ACC112 (cell line): ENCODE measurements at regions not wholly inside any gene's neighbourhood (a gene's known extent, or its start where the extent isn't known, plus 50 kb on each side); places are given as distances from the start of the nearest gene placed in this dataset.

Experiments used
- H2AFZ ChIP-seq: fragments of 200-600 bp; sonication (generic); one replicate; pipeline ENCODE4 v1.6.0; 2017; ENCODE audit warnings: antibody characterized with exemption, low read length; ENCODE audit not compliant: unreplicated experiment
- H3K27ac ChIP-seq: fragments of 200-600 bp; sonication (generic); 2 replicates; pipeline ENCODE4 v1.5.1; 2014; ENCODE audit warnings: low read depth, mild to moderate bottlenecking, antibody characterized with exemption, low read length, moderate library complexity
- H3K27me3 ChIP-seq: fragments of 200-600 bp; sonication (generic); 2 replicates; pipeline ENCODE4 v1.6.1; 2014; ENCODE audit warnings: mild to moderate bottlenecking, antibody characterized with exemption, low read length, moderate library complexity, mixed read lengths; ENCODE audit not compliant: insufficient read depth
- H3K36me3 ChIP-seq: fragments of 200-600 bp; sonication (generic); 2 replicates; pipeline ENCODE4 v1.6.1; 2016; ENCODE audit warnings: mild to moderate bottlenecking, antibody characterized with exemption, low read length, moderate library complexity, mixed read lengths; ENCODE audit not compliant: insufficient read depth
- H3K4me1 ChIP-seq: fragments of 200-600 bp; sonication (generic); one replicate; pipeline ENCODE4 v1.6.1; 2016; ENCODE audit warnings: low read length, mixed read lengths; ENCODE audit not compliant: insufficient read depth, unreplicated experiment, control insufficient read depth
- H3K4me3 ChIP-seq: fragments of 200-600 bp; sonication (generic); 2 replicates; pipeline ENCODE4 v1.5.1; 2014; ENCODE audit warnings: mild to moderate bottlenecking, low read depth, low read length
- H3K79me2 ChIP-seq: fragments of 200-600 bp; sonication (generic); one replicate; pipeline ENCODE4 v1.6.0; 2016; ENCODE audit warnings: low read length; ENCODE audit not compliant: control insufficient read depth, unreplicated experiment, insufficient read depth

DNA sequence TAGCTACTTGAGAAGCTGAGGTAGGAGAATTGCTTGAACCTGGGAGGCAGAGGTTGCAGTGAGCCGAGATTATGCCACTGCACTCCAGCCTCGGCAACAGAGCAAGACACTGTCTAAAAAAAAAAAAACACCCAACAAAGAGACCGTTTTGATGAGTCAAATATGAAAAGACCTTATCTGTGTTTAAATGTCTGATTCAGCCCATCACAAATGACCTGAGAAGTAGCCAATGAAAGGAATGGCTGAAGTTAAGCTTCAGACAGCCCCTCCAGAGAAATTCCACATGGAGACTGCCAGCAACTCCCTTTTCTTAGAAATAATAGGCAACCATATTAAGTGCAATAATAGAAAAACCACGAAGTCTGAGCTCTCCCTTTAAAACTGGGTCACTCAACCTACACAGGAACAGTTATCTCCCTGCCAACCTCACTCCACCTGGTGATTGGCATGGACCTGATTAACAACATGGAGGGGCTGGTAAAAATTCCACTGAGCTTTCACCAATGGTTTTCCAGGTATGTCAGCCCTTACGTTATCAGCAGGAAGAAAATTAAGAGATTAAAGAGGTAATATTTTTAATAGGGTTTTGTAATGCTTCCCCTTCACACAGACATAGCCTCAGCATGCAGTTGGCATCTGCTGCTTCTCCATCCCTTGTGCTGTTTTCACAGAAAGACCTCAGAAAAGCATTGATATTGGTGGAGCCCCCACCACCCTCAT, 238.1 kb upstream of the STT3B start:
- Histone ChIP-seq H3K27me3 (no peaks in the 10 kb centered on the region; the same call in 1 of the 2 replicates), H3K36me3 (no peaks in the 10 kb centered on the region), H2AFZ (no peak overlapping the region), H3K4me1 (no peaks in the 10 kb centered on the region), H3K4me3 (no peak overlapping the region), H3K79me2 (no peaks in the 10 kb centered on the region), H3K27ac (no peak overlapping the region)

GRCh38 chr3:31295150-31295765, 237.5 kb upstream of the STT3B start:
- no peak overlapping the region for H3K4me3 ChIP-seq
- H3K27ac ChIP-seq: no peak overlapping the region

DNA sequence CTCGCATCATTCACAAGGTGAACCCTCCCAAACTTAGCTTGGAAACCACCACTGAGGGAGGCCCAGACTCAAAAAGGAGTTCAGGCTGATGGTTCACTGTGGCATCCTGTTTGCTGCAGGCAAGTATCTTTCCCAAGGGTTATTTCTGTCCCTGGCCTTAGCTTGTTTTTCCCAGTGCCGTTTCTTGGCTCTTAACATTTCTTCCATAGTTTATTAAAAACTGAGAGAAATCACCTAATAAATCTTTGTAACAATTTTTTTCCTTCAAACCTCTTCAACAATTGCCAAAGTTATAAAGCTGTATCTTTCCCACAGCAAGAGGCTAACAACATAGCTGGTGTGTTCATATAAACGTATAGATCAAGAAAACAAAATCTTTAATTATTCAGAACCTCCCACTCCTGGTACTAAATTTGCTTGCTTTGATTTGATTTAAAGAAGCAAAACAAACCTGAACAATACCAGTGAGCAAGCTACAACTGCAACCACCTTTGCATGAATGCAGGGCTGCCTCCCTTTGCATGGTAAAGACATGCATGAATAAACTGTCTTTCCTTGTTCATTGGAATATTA, 234.9 kb upstream of the STT3B start:
- H3K36me3 ChIP-seq: no peaks in the 10 kb centered on the region
- H3K27ac ChIP-seq: no peak overlapping the region
- no peaks in the 10 kb centered on the region for H3K79me2 ChIP-seq
- no peak overlapping the region for H3K4me3 ChIP-seq
- peaks cover 5% of the 10 kb centered on the region for H3K4me1 ChIP-seq
- H2AFZ ChIP-seq: no peak overlapping the region
- H3K27me3 ChIP-seq: no peaks in the 10 kb centered on the region; the same call in 1 of the 2 replicates

More at GRCh38 chr3:31295150-31295765, 237.5 kb upstream of the STT3B start:
- Histone ChIP-seq H3K79me2 (no peaks in the 10 kb centered on the region), H2AFZ (no peak overlapping the region), H3K4me1 (no peaks in the 10 kb centered on the region), H3K27me3 (no peaks in the 10 kb centered on the region; the same call in 1 of the 2 replicates), H3K36me3 (no peaks in the 10 kb centered on the region)

- Histone ChIP-seq H3K4me1 (peaks cover 5% of the 10 kb centered on the region), H3K79me2 (no peaks in the 10 kb centered on the region), H2AFZ (no peak overlapping the region), H3K36me3 (no peaks in the 10 kb centered on the region), H3K4me3 (no peak overlapping the region), H3K27ac (no peak overlapping the region), H3K27me3 (no peaks in the 10 kb centered on the region)
These were observed 232.0 kb upstream of the STT3B start for GRCh38 chr3:31300456-31301443.

GRCh38 chr3:31302343-31302742, 230.4 kb upstream of the STT3B start:
- Histone ChIP-seq H3K27ac (no peak overlapping the region), H2AFZ (no peak overlapping the region), H3K4me1 (peaks cover 5% of the 10 kb centered on the region), H3K27me3 (no peaks in the 10 kb centered on the region), H3K79me2 (no peaks in the 10 kb centered on the region), H3K4me3 (no peak overlapping the region), H3K36me3 (no peaks in the 10 kb centered on the region)

GRCh38 chr3:31305340-31305739, 227.4 kb upstream of the STT3B start:
- H3K27me3 ChIP-seq: no peaks in the 10 kb centered on the region
- no peak overlapping the region for H3K27ac ChIP-seq
- peaks cover 5% of the 10 kb centered on the region for H3K4me1 ChIP-seq
- no peaks in the 10 kb centered on the region for H3K36me3 ChIP-seq
- H3K4me3 ChIP-seq: no peak overlapping the region
- no peaks in the 10 kb centered on the region for H3K79me2 ChIP-seq
- H2AFZ ChIP-seq: no peak overlapping the region

- Histone ChIP-seq H2AFZ (no peak overlapping the region), H3K27ac (no peak overlapping the region), H3K4me1 (peaks cover 4% of the 10 kb centered on the region)
These were observed 225.5 kb upstream of the STT3B start for GRCh38 chr3:31307131-31307785.

DNA sequence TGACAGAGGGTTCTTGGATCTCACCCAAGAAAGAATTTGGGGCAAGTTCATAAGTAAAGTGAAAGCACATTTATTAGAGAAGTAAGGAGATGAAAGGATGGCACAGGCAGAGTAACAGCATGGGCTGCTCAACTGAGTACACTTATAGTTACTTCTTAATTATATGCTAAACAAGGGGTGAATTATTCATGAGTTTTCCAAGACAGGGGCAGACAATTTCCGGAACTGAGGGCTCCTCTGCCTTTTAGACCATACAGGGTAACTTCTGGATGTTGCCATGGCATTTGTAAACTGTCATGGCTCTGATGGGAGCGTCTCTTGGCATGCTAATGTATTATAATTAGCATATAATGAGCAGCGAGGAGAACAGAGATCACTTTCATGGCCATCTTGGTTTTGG, 221.2 kb upstream of the STT3B start:
- Histone ChIP-seq H3K27ac (no peak overlapping the region), H3K79me2 (no peaks in the 10 kb centered on the region), H3K4me3 (no peak overlapping the region), H3K36me3 (no peaks in the 10 kb centered on the region), H3K27me3 (no peaks in the 10 kb centered on the region), H3K4me1 (peaks cover 17% of the 10 kb centered on the region), H2AFZ (no peak overlapping the region)

More at GRCh38 chr3:31307131-31307785, 225.5 kb upstream of the STT3B start:
- H3K27me3 ChIP-seq: no peaks in the 10 kb centered on the region
- no peaks in the 10 kb centered on the region for H3K79me2 ChIP-seq
- H3K36me3 ChIP-seq: no peaks in the 10 kb centered on the region
- no peak overlapping the region for H3K4me3 ChIP-seq

DNA sequence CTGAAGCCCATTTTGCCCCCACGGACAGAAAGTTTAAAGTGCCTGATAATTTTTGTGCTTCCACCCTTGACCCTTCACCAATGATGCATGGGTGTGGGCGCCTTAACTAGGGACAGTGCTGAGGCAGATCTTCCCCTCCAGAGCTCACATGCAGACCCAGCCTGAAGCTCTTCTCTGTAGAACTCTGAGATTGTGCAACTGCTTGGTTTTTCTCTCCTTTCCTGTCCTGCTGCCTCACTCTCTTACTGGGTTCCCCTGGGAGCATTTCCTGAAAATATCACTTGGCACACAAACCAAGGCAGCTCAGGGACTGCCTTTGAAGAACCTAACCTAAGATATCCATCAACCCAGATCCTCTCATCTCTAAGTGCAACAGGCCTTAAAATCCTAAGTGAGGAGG, 220.3 kb upstream of the STT3B start:
- Histone ChIP-seq H3K4me3 (no peak overlapping the region), H3K27ac (no peak overlapping the region), H3K36me3 (no peaks in the 10 kb centered on the region)

GRCh38 chr3:31314258-31314657, 218.5 kb upstream of the STT3B start:
- Histone ChIP-seq H3K36me3 (no peaks in the 10 kb centered on the region), H3K4me1 (peaks cover 17% of the 10 kb centered on the region), H3K4me3 (no peak overlapping the region), H2AFZ (no peak overlapping the region), H3K79me2 (no peaks in the 10 kb centered on the region), H3K27ac (no peak overlapping the region), H3K27me3 (peaks cover 5% of the 10 kb centered on the region; the same call in 1 of the 2 replicates)

More for the DNA sequence above, 220.3 kb upstream of the STT3B start:
- H3K4me1 ChIP-seq: peaks cover 17% of the 10 kb centered on the region
- no peak overlapping the region for H2AFZ ChIP-seq
- no peaks in the 10 kb centered on the region for H3K79me2 ChIP-seq
- no peaks in the 10 kb centered on the region for H3K27me3 ChIP-seq
